ENCODE measurements at regions not wholly inside any gene's neighbourhood (a gene's known extent, or its start where the extent isn't known, plus 50 kb on each side); places are given as distances from the start of the nearest gene placed in this dataset.

DNA sequence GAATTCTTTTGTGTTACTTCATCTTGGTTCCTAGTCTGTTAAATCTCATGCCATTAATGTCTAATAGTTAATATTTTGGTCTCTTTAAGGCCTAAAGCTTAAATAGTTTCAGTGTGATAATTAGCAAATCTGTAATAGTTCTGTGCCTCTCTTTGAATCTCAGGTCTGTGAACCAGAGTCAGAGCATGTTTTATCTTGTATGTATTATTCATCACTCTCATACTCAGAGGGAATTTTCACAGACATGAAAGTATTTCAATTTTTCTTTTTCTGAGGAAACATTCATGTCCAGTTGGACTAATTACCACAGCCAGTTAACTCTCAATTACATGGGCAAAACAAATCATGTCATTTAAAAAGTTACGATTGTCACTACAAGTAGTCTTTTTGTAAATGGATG is 931.9 kb upstream of the SLC39A10 start:
- Histone ChIP-seq H2AFZ (no peak overlapping the region), H3K27ac (no peak overlapping the region), H3K27me3 (no peaks in the 10 kb centered on the region), H3K4me3 (no peak overlapping the region), H3K9me3 (ENCODE audit: low read depth) (no peaks in the 10 kb centered on the region), H3K79me2 (no peaks in the 10 kb centered on the region), H3K4me2 (no peak overlapping the region), H3K4me1 (ENCODE audit: insufficient read depth) (no peaks in the 10 kb centered on the region), H4K20me1 (ENCODE audit: insufficient read depth, poor library complexity, severe bottlenecking) (no peaks in the 10 kb centered on the region), H3K36me3 (replicated peaks; ENCODE audit: insufficient read depth, low read depth) (no peaks in the 10 kb centered on the region), H3K9me2 (replicated peaks; ENCODE audit: insufficient read depth) (no peaks in the 10 kb centered on the region)
- TF ChIP-seq, protein P1, sequence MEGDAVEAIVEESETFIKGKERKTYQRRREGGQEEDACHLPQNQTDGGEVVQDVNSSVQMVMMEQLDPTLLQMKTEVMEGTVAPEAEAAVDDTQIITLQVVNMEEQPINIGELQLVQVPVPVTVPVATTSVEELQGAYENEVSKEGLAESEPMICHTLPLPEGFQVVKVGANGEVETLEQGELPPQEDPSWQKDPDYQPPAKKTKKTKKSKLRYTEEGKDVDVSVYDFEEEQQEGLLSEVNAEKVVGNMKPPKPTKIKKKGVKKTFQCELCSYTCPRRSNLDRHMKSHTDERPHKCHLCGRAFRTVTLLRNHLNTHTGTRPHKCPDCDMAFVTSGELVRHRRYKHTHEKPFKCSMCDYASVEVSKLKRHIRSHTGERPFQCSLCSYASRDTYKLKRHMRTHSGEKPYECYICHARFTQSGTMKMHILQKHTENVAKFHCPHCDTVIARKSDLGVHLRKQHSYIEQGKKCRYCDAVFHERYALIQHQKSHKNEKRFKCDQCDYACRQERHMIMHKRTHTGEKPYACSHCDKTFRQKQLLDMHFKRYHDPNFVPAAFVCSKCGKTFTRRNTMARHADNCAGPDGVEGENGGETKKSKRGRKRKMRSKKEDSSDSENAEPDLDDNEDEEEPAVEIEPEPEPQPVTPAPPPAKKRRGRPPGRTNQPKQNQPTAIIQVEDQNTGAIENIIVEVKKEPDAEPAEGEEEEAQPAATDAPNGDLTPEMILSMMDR (IDR thresholded peaks at IDR 0.05; ENCODE audit: poor library complexity): no peak
- TF ChIP-seq EZH2phosphoT487 (IDR thresholded peaks at IDR 0.05; ENCODE audit: low read depth, severe bottlenecking, unreplicated experiment) (no peak), EZH2 (IDR thresholded peaks at IDR 0.05; ENCODE audit: borderline replicate concordance) (no peak)
- WGBS (ENCODE audit: low lambda C conversion rate, missing lambda C conversion rate): 97% methylated on average over 1 of the region's 1 CpG
- no peak for DNase-seq (ENCODE audit: low spot score)

- H3K9me3 ChIP-seq (ENCODE audit: low read depth): no peaks in the 10 kb centered on the region
- no peaks in the 10 kb centered on the region for H3K79me2 ChIP-seq
- H3K4me2 ChIP-seq: no peak overlapping the region
- 87% methylated on average over 2 of the region's 2 CpGs for WGBS (ENCODE audit: low lambda C conversion rate, missing lambda C conversion rate)
- no peaks in the 10 kb centered on the region for H3K4me1 ChIP-seq (ENCODE audit: insufficient read depth)
- no peak overlapping the region for H3K4me3 ChIP-seq
- no peaks in the 10 kb centered on the region for H4K20me1 ChIP-seq (ENCODE audit: insufficient read depth, poor library complexity, severe bottlenecking)
- TF ChIP-seq, protein P1 (IDR thresholded peaks at IDR 0.05; ENCODE audit: poor library complexity): no peak
- no peak for TF ChIP-seq EZH2phosphoT487 (IDR thresholded peaks at IDR 0.05; ENCODE audit: low read depth, severe bottlenecking, unreplicated experiment)
- no peaks in the 10 kb centered on the region for H3K9me2 ChIP-seq (replicated peaks; ENCODE audit: insufficient read depth)
- H3K36me3 ChIP-seq (replicated peaks; ENCODE audit: insufficient read depth, low read depth): no peaks in the 10 kb centered on the region
- H3K27me3 ChIP-seq: no peaks in the 10 kb centered on the region
- no peak overlapping the region for H2AFZ ChIP-seq
- DNase-seq (ENCODE audit: low spot score): no peak
- H3K27ac ChIP-seq: no peak overlapping the region
These were observed 933.6 kb upstream of the SLC39A10 start for GRCh38 chr2:194723446-194723845.

DNA sequence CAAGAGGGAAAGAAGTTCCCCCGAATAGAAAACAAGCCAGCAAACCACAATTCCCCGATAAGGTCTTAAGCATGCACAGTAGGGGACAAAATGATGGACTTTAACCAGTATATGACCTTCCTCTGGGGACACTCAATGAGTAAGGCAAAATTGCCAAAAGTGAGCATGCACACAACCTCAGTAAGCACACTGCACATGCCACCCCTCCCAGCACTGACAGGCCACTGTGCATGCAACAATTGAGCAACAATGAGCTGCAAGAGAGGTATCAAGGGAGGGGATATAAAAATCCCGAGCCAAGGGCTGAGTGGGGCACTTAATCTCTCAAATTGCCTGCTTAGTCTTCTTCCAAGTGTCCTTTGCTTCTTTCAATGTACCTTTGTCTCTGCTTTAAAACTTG is 935.8 kb upstream of the SLC39A10 start:
- TF ChIP-seq, protein P1 (IDR thresholded peaks at IDR 0.05; ENCODE audit: poor library complexity): no peak
- TF ChIP-seq EZH2 (IDR thresholded peaks at IDR 0.05; ENCODE audit: borderline replicate concordance) (no peak), EZH2phosphoT487 (IDR thresholded peaks at IDR 0.05; ENCODE audit: low read depth, severe bottlenecking, unreplicated experiment) (no peak)
- H3K4me3 ChIP-seq: no peak overlapping the region
- no peak overlapping the region for H3K4me2 ChIP-seq
- no peak overlapping the region for H2AFZ ChIP-seq
- no peaks in the 10 kb centered on the region for H3K9me2 ChIP-seq (replicated peaks; ENCODE audit: insufficient read depth)
- 78% methylated on average over 3 of the region's 3 CpGs for WGBS (ENCODE audit: low lambda C conversion rate, missing lambda C conversion rate)
- H3K36me3 ChIP-seq (replicated peaks; ENCODE audit: insufficient read depth, low read depth): no peaks in the 10 kb centered on the region
- H3K27ac ChIP-seq: no peak overlapping the region
- H4K20me1 ChIP-seq (ENCODE audit: insufficient read depth, poor library complexity, severe bottlenecking): no peaks in the 10 kb centered on the region
- no peak for DNase-seq (ENCODE audit: low spot score)
- H3K4me1 ChIP-seq (ENCODE audit: insufficient read depth): no peaks in the 10 kb centered on the region
- H3K27me3 ChIP-seq: no peaks in the 10 kb centered on the region
- H3K9me3 ChIP-seq (ENCODE audit: low read depth): no peaks in the 10 kb centered on the region
- no peaks in the 10 kb centered on the region for H3K79me2 ChIP-seq

DNA sequence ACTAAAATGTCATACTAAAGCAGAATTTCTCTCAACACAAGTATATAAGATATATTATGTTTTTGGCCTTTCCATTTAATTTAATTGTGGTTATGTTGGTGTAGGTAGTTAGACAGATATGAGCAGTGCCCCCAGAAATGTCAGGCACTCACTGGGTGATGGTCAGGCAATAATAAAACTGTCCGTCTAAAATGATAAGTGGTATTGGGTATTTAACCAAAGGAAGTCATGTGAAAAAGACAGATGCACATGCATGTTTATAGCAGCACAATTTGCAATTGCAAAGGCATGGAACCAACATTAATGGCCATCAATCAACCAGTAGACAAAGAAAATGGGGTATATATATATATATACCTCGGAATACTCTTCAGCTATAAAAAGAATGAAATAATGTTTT is 936.6 kb upstream of the SLC39A10 start:
- Histone ChIP-seq H3K9me3 (ENCODE audit: low read depth) (no peaks in the 10 kb centered on the region), H3K4me2 (no peak overlapping the region), H3K79me2 (no peaks in the 10 kb centered on the region), H3K9me2 (replicated peaks; ENCODE audit: insufficient read depth) (no peaks in the 10 kb centered on the region), H3K27me3 (no peaks in the 10 kb centered on the region), H3K4me1 (ENCODE audit: insufficient read depth) (no peaks in the 10 kb centered on the region), H3K27ac (no peak overlapping the region), H3K4me3 (no peak overlapping the region), H4K20me1 (ENCODE audit: insufficient read depth, poor library complexity, severe bottlenecking) (no peaks in the 10 kb centered on the region), H2AFZ (no peak overlapping the region), H3K36me3 (replicated peaks; ENCODE audit: insufficient read depth, low read depth) (no peaks in the 10 kb centered on the region)
- no peak for DNase-seq (ENCODE audit: low spot score)
- TF ChIP-seq EZH2 (IDR thresholded peaks at IDR 0.05; ENCODE audit: borderline replicate concordance) (no peak), EZH2phosphoT487 (IDR thresholded peaks at IDR 0.05; ENCODE audit: low read depth, severe bottlenecking, unreplicated experiment) (no peak)
- TF ChIP-seq, protein P1 (IDR thresholded peaks at IDR 0.05; ENCODE audit: poor library complexity): no peak
- WGBS (ENCODE audit: low lambda C conversion rate, missing lambda C conversion rate): 88% methylated on average over 2 of the region's 2 CpGs

All from hepatocyte (in vitro differentiated cells).